HL-60 (cell line): ENCODE measurements at regions not wholly inside any gene's neighbourhood (a gene's known extent, or its start where the extent isn't known, plus 50 kb on each side); places are given as distances from the start of the nearest gene placed in this dataset.

Source experiments
- CTCF ChIP-seq: IDR thresholded peaks from one replicate; pipeline ENCODE4 v1.5.1; 2011; ENCODE audit warnings: low read length, control low read depth, inconsistent platforms; ENCODE audit not compliant: insufficient read depth
- GABPA ChIP-seq: IDR thresholded peaks from 2 replicates; pipeline ENCODE4 v1.6.1; 2012; ENCODE audit warnings: low read depth
- POLR2AphosphoS5 ChIP-seq: IDR thresholded peaks from 2 replicates; pipeline ENCODE4 v1.6.1; 2012; ENCODE audit warnings: low read depth
- REST ChIP-seq: IDR thresholded peaks from 2 replicates; pipeline ENCODE4 v1.6.1; 2012; ENCODE audit warnings: low read depth; ENCODE audit not compliant: insufficient replicate concordance
- SPI1 ChIP-seq: IDR thresholded peaks from 2 replicates; pipeline ENCODE4 v1.6.1; 2012; ENCODE audit warnings: low read depth, mild to moderate bottlenecking, borderline replicate concordance

- TF ChIP-seq CTCF (no peak), SPI1 (no peak), REST (no peak), POLR2AphosphoS5 (no peak), GABPA (no peak)
Measured at GRCh38 chr11:129610125-129610524, 205.5 kb upstream of the TMEM45B start.
